Prostate gland (tissue), 2 donors: ENCODE measurements at regions not wholly inside any gene's neighbourhood (a gene's known extent, or its start where the extent isn't known, plus 50 kb on each side); places are given as distances from the start of the nearest gene placed in this dataset.
A peak's percentile ranks its signal among the peaks of the same experiment; 100 is the strongest.

Experiments
- DNase-seq: peaks from one replicate; pipeline ENCODE4 v3.0.0-alpha.2; 2019; ENCODE audit warnings: low spot score
- H3K27ac ChIP-seq, 2 donors: fragments of 200-600 bp; sonication (generic); 2 replicates each; pipeline ENCODE4 v1.5.1; 2017 to 2019
- H3K27me3 ChIP-seq: fragments of 200-600 bp; sonication (generic); replicated peaks from 2 replicates; pipeline ENCODE4 v1.5.1; 2019; ENCODE audit not compliant: insufficient read depth
- H3K36me3 ChIP-seq, 2 donors: fragments of 200-600 bp; sonication (generic); 1 replicate in 1 of 2; 2 replicates in 1 of 2; pipeline versions ENCODE4 v1.5.1 to v1.8.1; 2017 to 2019
- H3K4me1 ChIP-seq: fragments of 200-600 bp; sonication (generic); replicated peaks from 2 replicates; pipeline ENCODE4 v1.5.1; 2019
- H3K4me3 ChIP-seq, 2 donors: fragments of 200-600 bp; sonication (generic); 2 replicates each; pipeline ENCODE4 v1.5.1; 2017 to 2019
- H3K9me3 ChIP-seq: fragments of 200-600 bp; sonication (generic); 2 replicates; pipeline ENCODE4 v1.5.1; 2017
- CTCF ChIP-seq, 4 experiments: fragments of 200-600 bp in 2 of 4; fragments of 450-650 bp in 2 of 4; sonication (generic) in 2 of 4; IDR thresholded peaks; 1 replicate in 3 of 4; 2 replicates in 1 of 4; pipeline ENCODE4 v1.5.1; 2016 to 2019; ENCODE audit warnings: antibody characterized with exemption in 4 of 4, mild to moderate bottlenecking in 2 of 4, moderate library complexity in 2 of 4
- POLR2A ChIP-seq: fragments of 450-650 bp; IDR thresholded peaks from one replicate; pipeline ENCODE4 v1.6.1; 2016; ENCODE audit warnings: antibody characterized with exemption, mild to moderate bottlenecking
- POLR2AphosphoS5 ChIP-seq: sonication (generic); formaldehyde crosslinking; IDR thresholded peaks from one replicate; pipeline ENCODE4 v1.6.1; 2017; ENCODE audit warnings: antibody characterized with exemption
- WGBS: methylation state at CpG from one replicate; pipeline ENCODE4 v1.1.5; 2018; 5-methylcytosine and 5-hydroxymethylcytosine counted together
- intact Hi-C: fragments of 100-400 bp; cut with DNase I; formaldehyde crosslinking; loops from one replicate; pipeline ENCODE4 v1.14.2; 2022

- no peaks in the 10 kb centered on the region for H3K36me3 ChIP-seq
- no peaks in the 10 kb centered on the region for H3K27me3 ChIP-seq
- H3K4me1 ChIP-seq, result no peaks in the 10 kb centered on the region
- intact Hi-C loops, result no loop called here
- 83% methylated on average over 1 of the region's 1 CpG for WGBS
- H3K9me3 ChIP-seq, result no peaks in the 10 kb centered on the region
- no peak overlapping the region for H3K4me3 ChIP-seq
- DNase-seq, result no peak
- H3K27ac ChIP-seq, result no peak overlapping the region
- TF ChIP-seq POLR2A, result no peak
- no peak for TF ChIP-seq CTCF (IDR thresholded peaks at IDR 0.05)
- no peak for TF ChIP-seq POLR2AphosphoS5
Observed at GRCh38 chr2:194203898-194204297, 1453.1 kb upstream of the SLC39A10 start.

GRCh38 chr2:194182888-194183287 lies 1474.1 kb upstream of the SLC39A10 start:
- Histone ChIP-seq H3K4me3 (no peak overlapping the region), H3K9me3 (no peaks in the 10 kb centered on the region), H3K4me1 (no peaks in the 10 kb centered on the region), H3K27me3 (no peaks in the 10 kb centered on the region), H3K36me3 (no peaks in the 10 kb centered on the region), H3K27ac (no peak overlapping the region)
- intact Hi-C loops, result no loop called here
- DNase-seq, result no peak
- 40% methylated on average over 2 of the region's 2 CpGs for WGBS
- TF ChIP-seq POLR2A (no peak), POLR2AphosphoS5 (no peak), CTCF (IDR thresholded peaks at IDR 0.05) (no peak)

- intact Hi-C loops, result no loop called here
- Histone ChIP-seq H3K27ac (no peak overlapping the region), H3K4me3 (no peak overlapping the region), H3K4me1 (no peaks in the 10 kb centered on the region), H3K9me3 (no peaks in the 10 kb centered on the region), H3K27me3 (no peaks in the 10 kb centered on the region), H3K36me3 (no peaks in the 10 kb centered on the region)
- TF ChIP-seq POLR2AphosphoS5 (no peak), POLR2A (no peak), CTCF (IDR thresholded peaks at IDR 0.05) (no peak)
- 94% methylated on average over 22 of the region's 22 CpGs for WGBS
- DNase-seq, result no peak
Observed at GRCh38 chr2:194176134-194176533, 1480.9 kb upstream of the SLC39A10 start.

GRCh38 chr2:194166818-194167217 lies 1490.2 kb upstream of the SLC39A10 start:
- H3K27ac ChIP-seq, result no peak overlapping the region
- DNase-seq, result no peak
- no peaks in the 10 kb centered on the region for H3K4me1 ChIP-seq
- H3K9me3 ChIP-seq, result no peaks in the 10 kb centered on the region
- 49% methylated on average over 2 of the region's 2 CpGs for WGBS
- no peak overlapping the region for H3K4me3 ChIP-seq
- H3K27me3 ChIP-seq, result no peaks in the 10 kb centered on the region
- intact Hi-C loops, result no loop called here
- no peaks in the 10 kb centered on the region for H3K36me3 ChIP-seq
- no peak for TF ChIP-seq POLR2A
- TF ChIP-seq CTCF (IDR thresholded peaks at IDR 0.05), result peak in 3 of 4 experiments; percentile 21 to 31 (median 27)
- TF ChIP-seq POLR2AphosphoS5, result no peak

GRCh38 chr2:194155431-194155830 lies 1501.6 kb upstream of the SLC39A10 start:
- no peak for TF ChIP-seq POLR2AphosphoS5
- no peak for TF ChIP-seq POLR2A
- no peak for TF ChIP-seq CTCF (IDR thresholded peaks at IDR 0.05)
- no peaks in the 10 kb centered on the region for H3K36me3 ChIP-seq
- H3K4me1 ChIP-seq, result no peaks in the 10 kb centered on the region
- no peaks in the 10 kb centered on the region for H3K9me3 ChIP-seq
- no peak overlapping the region for H3K27ac ChIP-seq
- 86% methylated on average over 4 of the region's 4 CpGs for WGBS
- DNase-seq, result no peak
- intact Hi-C loops, result no loop called here
- no peaks in the 10 kb centered on the region for H3K27me3 ChIP-seq
- no peak overlapping the region for H3K4me3 ChIP-seq
